Right ventricle myocardium superior (tissue), 1 donor: ENCODE measurements at regions not wholly inside any gene's neighbourhood (a gene's known extent, or its start where the extent isn't known, plus 50 kb on each side); places are given as distances from the start of the nearest gene placed in this dataset.

Source experiments
- ATAC-seq: fragments of 200-7000 bp; cut with Tn5 transposase; one replicate; pipeline ENCODE4 v1.9.1; 2020; ENCODE audit warnings: mild to moderate bottlenecking; ENCODE audit not compliant: poor library complexity
- DNase-seq: peaks from one replicate; pipeline ENCODE4 v3.0.0-alpha.2; 2020
- intact Hi-C: fragments of 100-400 bp; cut with DNase I; formaldehyde crosslinking; loops from one replicate; pipeline ENCODE4 v1.11.2; 2022
- donor health status: DM: no; HTN: yes; CAD: no; lungs with severe emphysema.

DNA sequence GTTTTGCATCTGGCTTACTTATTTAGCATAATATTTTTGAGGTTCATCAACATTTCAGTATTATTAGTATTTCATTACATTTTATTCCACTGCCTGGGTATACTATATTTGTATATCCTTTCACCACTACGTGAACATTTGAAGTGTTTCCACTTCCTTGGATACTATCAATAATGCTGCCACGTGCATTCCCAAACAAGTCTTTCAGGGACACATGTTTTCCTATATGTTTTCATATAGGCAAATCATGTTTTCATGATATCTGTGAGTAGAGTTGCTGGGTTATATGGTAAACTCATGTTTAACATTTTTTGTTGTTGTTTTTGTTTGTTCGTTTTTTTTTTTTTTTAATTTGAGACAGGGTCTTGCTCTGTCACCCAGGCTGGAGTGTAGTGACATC, 380.1 kb downstream of the OMA1 start:
- intact Hi-C loops, result no loop called here
- ATAC-seq (no peak), DNase-seq (no peak)

DNA sequence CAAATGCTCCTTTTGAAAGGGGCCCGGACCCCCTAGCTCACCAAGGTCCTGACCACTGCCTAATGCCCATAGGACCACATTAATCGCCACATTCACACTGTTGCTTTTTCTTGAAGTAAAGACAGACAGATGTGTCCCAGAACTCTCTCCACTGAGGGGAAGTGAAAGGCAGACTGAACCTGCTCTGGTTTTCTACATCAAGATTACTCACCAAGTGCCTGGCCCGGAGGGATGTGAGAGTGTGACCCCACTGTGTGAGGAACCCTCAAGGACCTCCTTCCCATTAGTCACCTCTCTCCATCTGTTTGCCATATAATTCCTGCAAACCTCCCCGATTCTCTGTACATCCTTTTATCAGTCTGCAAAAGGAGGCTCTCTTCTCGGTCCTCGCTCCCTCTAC, 381.5 kb downstream of the OMA1 start:
- intact Hi-C loops, result no loop called here
- DNase-seq (no peak), ATAC-seq (no peak)

DNA sequence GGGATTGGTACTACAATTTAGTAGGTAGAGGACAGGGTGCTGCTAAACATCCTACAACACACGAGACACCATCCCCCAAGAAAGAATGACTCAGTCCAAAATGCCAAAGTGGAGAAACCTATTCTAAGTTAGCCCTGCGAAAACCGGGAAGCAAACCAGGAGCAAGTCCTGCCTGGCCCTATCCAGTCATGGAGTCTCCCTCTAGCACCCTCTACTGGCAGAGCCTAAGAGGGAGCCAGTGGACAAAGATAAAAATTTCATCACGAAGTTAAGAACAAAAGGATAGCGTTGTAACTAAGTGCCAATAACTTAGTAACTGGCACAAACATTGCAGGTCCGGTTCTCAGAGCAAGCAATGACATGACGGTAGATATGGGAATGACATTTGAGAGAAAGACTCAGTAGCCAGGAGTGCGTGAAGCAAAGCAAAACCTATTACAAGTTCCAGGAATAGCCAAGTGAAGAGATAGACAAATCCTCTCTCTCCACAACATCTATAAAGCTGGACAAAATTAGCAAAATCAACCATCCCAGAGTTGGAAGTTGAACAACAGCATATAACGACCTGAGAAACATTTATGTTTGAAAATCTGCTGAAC, 383.5 kb downstream of the OMA1 start:
- intact Hi-C loops, result no loop called here
- DNase-seq (peak; percentile 39), ATAC-seq (peak; percentile 92)

DNA sequence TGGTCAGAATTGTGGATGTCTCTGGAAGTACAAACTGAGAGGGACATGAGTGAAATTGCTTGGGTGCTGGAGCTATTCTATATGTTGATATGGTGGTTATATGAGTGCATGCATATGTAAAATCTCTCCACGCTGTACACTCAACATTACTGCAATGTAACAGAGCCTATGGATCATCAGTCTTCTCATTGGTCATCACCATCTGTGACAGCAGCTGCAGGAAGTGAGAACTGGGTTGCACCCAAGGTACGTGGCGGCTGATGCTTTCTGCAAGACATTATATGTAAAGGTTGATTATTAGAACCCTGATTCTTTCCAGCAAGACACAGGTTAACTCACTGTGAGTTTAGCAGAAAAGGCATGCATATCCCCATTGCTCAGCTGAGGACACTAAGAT, 387.1 kb downstream of the OMA1 start:
- DNase-seq (no peak), ATAC-seq (no peak)
- intact Hi-C loops, result no loop called here

DNA sequence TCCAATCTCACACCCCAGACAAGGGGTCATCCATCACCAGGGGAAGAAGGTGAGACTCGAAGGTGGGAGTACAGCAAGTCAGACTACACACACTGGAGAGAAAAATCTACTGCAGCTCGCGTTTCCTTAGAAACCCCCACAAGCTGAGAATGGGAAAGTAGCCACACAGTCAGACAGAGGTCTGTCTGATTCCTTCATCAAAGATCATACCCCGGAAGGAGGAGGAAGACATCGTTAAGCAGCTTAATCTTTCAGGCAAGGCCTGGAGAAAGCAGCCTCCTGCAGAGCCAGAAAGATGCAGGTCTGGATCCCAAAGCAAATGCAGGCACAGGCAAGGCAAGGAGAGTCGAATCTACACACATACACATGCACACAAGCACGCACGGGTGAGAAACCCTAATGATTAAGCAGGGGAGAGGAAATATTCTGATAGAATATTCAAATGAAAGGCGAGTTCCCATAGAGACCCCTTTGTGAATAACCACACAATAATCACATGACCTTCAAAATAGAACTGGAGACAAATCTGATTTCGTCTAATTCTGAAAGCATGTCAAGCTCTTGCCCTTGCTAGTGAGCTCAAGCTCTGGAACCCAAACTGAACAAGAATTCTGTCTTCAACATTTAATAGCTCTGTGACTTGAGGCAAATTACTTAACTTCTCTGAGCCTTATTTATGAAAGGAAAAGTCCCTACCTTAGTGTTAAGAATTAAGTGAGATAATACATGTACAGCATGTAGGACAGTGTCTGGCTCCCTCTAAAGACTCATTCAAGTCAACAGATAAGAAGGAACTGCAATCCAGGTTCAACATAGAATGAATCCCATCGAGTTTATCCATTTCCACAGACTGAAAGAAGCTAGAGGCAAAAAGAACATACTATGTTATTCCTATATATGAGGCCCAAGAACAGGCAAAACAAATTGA, 387.8 kb downstream of the OMA1 start:
- DNase-seq, result no peak
- ATAC-seq, result no peak
- intact Hi-C loops, result no loop called here

DNA sequence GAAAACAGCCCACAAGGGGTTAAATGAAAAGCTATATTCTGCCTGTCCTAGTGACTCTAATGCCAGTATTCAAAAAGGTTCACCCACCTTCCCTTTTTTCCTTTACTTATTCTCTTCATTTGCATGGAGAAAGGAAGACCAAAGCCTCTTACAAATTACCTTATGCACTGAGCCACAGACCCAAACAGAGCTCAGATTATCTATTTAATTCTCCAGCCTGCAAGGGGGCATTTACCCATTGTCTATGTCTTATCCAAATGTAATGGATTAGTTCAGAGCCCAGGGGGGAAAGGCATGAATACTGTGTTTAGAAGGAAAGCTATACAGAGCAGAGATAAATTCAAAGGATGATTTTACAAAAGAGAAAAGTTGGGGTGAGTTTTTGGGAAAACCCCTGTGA, 388.5 kb downstream of the OMA1 start:
- ATAC-seq (no peak), DNase-seq (no peak)
- intact Hi-C loops, result no loop called here

DNA sequence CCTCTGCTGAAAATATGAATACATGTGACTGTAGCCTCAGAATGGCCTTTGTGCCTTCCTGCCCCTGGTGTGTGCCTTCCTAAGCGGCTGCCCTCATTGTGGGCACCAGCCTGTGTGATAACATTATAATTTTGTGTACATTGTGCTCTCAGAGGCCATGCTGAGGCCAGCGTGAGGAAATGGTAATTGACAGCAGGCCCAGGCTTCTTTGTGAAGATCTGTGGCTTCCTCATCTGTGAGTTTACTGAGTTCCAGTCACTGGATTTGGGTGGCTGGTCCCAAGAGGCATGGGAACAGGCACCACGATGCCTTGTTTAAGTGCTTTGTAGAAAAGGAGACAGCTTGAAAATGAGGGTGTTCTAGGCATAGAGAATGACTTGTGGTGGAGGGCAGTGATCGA, 389.3 kb downstream of the OMA1 start:
- intact Hi-C loops, result no loop called here
- DNase-seq (no peak), ATAC-seq (no peak)

DNA sequence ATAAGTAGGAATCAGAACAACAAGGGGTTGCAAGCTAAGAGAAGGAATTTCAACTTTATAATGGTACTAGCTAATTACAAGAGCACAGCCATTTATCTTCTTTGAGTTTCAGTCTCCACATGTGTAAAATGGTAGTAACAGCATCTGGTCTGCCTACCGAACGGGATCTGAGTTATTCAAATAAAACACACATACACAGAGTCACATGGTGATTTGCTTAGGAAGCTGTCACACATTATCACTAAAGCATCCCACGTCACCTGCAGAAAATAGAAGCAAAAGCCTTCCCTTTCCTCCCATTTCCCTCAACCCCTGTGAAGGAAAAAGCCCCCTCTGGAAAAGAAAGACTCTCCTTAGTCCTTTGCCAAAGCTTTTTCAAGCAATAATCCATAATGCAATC, 389.7 kb downstream of the OMA1 start:
- intact Hi-C loops, result no loop called here
- no peak for ATAC-seq
- DNase-seq, result no peak

DNA sequence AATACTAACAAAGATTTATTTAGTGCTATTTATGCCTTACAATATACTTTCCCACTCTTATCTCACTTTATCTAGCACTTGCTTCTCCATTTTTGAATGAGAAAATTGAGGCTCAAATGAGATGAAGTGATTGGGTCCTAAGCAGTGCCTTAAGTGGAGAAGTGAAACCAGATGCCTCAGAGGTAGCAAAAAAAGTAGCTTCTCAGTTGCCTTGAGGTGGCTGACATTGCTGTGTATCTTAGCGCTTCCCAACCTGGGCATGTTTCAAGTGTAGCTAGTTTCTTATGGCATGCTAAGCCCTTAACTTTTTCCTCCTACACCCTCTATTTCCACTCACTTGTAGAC, 390.4 kb downstream of the OMA1 start:
- intact Hi-C loops, result no loop called here
- DNase-seq, result no peak
- no peak for ATAC-seq

DNA sequence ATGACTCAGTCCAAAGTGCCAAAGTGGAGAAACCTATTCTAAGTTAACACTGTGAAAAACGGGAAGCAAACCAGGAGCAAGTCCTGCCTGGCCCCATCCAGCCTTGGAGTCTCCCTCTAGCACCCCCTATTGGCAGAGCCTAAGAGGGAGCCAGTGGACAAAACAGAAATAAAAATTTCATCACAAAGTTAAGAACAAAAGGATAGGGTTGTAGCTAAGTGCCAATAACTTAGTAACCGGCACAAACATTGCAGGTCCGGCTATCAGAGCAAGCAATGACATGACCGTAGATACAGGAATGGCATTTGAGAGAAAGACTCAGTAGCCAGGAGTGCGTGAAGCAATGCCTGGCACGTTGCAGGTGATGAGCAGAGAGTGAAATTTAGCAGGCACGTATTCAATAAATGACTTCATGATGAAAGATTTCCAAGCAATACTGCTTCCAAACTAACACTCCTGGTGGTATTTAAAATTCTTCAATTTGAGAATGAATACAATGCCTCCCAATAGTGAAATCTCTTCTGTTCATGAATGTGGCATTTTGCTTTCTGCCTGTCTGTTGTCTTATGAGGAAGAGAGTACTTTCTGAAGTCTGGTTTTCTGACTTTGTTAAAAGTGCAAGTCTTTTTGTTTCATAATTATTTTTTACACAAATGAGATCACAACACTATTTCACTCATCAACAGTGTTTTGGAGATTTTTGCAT, 391.0 kb downstream of the OMA1 start:
- intact Hi-C loops, result no loop called here
- DNase-seq (peak; percentile 61), ATAC-seq (peak; percentile 93)

DNA sequence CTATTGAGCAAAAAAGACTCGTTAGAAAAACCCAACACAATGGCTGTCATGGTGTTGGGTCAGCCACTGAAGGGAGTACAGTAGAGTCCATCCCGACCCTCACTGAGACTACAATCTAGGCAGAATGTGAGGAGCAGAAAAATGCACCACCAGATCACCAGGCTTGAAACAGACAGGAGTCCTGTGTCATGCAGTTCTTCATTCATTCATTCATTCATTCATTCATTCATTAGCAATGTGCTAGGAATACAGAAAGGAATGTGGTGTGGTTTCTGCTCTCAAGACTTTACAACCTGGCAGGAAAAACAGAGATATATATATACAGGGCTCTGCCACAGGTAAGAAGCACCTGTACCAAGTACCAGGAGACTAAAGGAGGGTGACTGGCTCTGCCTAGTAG, 392.3 kb downstream of the OMA1 start:
- DNase-seq (no peak), ATAC-seq (no peak)
- intact Hi-C loops, result no loop called here

DNA sequence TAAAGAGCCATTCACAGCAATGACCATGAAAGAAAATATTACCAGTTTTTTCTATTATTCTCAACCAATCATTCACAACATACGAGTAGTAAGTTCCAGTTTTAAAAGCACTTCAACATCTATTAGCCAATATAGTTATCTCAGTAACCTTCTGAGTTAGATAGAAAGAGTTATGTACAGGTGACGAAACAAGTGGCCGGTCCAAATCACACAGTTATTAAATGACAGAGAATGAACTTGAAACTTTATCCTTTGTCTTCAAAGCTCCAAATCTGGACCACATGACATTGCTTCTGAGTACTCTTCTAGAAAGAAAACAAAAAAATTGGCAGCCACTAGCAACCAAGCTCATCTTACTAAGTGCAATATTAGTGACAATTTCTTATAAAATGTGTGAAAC, 393.8 kb downstream of the OMA1 start:
- DNase-seq (no peak), ATAC-seq (no peak)
- intact Hi-C loops, result no loop called here

DNA sequence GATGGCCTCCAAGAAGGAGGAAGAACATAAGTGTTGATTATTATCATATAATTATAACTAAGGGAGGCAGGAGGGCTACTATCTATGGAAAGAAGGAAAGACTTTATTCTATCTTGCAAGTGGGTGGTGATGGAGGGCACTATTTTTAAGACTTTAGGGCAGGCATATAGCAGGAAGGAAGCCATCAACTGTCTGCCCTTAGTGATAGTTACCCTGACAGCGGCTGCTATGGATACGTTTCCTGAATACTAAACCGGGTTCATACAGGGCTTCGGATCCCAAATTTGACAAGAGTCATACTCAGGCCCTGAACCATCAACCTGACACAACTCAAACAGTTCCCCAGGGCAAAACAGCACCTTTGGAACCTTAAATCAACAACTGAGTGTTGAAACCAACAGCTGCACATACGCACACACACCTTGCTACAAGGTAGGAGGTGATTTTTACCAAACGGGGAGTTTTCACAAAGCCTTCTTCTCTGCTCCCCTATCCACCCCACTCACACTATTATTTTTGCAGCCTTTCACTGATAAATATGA, 397.2 kb downstream of the OMA1 start:
- DNase-seq, result no peak
- intact Hi-C loops, result no loop called here
- peak; percentile 39 for ATAC-seq

DNA sequence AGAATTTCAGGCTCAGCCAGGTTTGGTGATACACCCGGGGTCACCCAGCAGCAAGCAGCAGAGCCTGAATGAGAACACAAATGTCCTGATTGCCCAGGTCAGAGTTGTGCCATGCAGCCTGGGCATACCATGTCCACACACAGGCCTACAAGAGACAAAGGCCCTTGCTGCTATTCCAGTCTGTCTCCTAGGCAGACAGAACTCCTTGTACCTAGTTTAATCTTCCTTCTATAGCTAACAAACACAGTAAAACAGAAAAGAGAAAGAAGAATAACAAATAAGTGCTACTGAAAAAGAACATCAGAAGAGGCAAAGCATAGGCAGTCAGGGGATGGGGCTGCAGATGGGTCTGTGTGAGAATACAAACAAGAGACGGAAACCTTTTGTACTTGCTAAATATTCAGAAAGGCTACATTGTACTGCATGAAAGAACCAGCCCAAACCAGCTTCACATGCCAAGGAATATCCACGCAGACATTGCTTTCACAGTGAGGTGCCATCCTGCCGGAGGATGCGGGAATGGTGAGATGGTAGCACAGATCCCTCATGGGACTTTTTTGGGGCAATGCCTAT, 401.7 kb downstream of the OMA1 start:
- intact Hi-C loops, result no loop called here
- DNase-seq (no peak), ATAC-seq (no peak)

DNA sequence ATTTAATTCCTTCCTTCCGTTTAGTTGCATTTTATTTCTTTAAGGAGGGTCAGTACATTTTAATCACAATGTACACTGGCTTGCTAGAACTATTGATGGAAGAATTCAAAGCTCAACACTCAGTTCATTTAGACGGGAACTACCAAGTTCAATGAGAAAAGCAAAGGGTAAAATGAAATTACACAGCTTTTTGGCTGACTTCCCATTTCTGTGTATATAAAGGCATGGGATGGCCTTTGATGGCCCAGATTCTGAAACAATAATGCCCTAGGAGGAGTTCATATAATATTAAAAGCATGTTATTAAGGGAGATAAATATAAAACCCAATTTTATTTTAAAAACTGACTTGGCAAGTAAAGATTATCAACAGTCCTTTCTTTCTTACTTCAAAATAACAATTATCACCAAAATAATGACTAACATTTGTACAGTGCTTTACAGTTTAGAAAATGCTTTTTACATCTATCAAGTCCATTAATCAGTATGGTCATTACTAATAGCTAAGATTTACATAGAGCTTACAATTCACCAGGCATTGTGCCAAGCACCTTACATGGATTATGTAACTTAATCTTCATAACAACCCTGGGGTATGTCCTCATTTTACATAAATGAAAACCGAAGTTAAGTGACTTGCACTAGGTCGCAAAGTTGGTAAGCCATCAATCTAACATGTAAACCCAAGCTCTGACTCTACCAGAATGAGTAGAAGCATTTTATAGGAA, 402.4 kb downstream of the OMA1 start:
- intact Hi-C loops, result no loop called here
- no peak for DNase-seq
- no peak for ATAC-seq

DNA sequence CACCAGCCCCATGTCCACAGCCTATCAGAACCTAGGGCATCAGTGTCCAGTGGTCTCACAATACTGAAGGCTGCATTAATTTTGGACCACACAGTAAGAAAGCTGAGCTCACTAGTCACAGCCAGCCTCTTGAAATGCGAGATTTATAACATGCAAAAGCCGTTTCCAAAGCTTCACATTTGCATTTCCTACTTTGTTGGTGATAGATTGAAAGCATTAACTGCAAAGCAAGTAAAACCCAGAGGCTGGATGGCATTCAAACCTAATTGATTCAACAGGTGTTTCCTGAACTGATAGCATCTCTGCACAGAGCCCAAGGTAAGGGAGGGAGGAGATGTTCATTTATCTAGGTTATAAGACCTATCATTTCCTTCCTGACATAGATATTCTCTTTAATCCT, 410.1 kb downstream of the OMA1 start:
- intact Hi-C loops, result no loop called here
- no peak for DNase-seq
- ATAC-seq, result no peak

DNA sequence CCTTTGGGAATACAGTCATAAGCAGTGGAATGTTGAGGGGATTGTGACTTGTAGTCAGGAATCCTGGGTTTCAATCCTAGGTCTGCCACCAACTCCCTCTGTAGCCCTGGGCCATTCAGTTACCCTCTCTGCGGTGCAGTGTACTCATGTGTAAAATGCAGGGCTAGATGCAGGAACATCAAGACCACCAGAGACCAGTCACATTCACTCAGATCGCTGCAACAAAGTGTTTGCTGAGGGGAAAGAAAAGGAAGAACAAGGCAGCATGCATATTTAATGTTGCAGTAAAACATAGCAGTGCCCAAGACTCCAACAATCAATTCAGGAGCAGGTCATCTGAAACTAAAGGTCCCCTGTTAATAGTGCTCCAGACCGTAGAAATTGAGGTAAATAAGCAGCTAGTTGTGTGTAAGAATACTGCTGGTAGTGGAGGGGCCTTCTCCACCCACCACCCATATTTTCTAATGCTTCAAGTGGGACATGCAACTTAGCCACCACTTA, 410.7 kb downstream of the OMA1 start:
- intact Hi-C loops, result no loop called here
- ATAC-seq (no peak), DNase-seq (no peak)

DNA sequence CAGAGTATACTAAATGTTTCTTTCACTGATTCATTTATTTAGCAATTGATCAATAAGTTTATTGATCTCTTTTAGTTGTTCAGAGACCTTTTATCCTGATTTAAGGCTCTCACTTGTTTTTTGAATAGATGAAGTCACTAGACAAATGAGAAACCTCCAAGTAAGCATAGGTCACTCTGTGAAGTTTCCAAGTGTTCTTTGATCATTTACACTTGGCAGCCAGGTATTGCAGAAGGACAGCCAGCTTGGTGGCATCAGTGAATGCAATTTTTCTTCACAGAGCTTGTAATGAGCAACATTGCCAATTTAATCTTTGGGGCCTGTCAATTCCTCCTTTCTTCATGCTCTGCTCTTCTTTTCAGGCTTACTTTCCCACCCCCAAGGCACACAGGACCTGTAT, 413.0 kb downstream of the OMA1 start:
- ATAC-seq (no peak), DNase-seq (no peak)
- intact Hi-C loops, result no loop called here

DNA sequence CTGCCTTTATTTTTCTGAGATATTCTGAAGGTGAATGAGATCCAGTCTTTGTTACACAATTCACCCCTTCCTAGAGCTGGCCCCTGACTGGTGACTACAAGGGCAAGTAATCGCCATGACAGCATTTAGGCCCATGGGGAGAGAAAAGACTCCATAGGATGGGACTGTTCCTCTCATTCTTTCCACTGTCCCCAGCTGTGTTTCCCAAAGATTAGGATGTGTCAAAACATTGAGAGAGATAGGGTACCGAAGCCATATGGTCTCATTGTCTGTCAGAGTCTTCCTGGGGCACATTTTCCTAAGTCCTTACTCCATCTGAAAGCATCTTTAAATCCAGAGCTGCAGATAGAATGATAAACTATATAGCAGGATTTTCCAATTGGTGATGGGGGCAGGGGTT, 423.5 kb downstream of the OMA1 start:
- intact Hi-C loops, result no loop called here
- DNase-seq (no peak), ATAC-seq (no peak)
